ENCODE measurements at regions not wholly inside any gene's neighbourhood (a gene's known extent, or its start where the extent isn't known, plus 50 kb on each side); places are given as distances from the start of the nearest gene placed in this dataset.

DNA sequence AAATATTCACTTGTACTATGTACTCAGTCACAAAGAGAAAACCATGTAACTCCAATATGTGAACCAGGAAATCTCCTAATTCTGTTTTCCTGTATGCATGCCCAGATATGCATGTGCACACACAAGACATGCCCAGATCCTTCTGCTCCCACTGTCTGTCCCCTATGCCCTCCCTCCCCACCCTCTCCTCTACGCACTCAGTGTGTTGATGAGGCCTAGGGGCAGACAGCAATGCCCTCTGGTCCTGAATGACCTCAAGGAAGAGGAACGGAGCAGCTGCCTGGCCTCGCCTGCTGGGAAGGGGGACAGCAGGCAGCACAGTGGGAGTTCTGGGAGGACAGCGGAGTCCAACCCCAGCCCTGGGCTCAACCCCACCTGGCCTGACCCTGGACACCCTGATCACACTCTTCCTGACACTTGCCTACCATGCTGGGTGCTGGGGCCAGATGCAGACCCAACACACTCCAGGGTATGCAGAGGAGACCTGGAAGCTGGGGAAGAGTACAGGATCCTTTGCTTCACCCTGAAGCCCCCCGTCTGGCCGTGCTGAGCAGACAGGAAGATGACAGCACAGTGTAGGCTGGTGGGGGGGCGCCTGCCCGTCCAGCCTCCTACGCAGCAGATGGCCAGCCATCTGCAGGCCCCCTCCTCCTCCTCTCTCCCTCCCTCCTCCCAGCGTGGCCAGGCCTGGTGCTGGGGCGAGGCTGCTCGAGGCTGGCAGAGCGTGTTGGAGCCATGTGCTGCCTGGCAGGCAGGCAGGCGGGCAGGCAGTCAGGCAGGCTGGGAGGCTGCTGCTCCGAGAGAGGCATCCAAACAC, 106.6 kb upstream of the NCOR2 start:
- DNase-seq: no peak

DNA sequence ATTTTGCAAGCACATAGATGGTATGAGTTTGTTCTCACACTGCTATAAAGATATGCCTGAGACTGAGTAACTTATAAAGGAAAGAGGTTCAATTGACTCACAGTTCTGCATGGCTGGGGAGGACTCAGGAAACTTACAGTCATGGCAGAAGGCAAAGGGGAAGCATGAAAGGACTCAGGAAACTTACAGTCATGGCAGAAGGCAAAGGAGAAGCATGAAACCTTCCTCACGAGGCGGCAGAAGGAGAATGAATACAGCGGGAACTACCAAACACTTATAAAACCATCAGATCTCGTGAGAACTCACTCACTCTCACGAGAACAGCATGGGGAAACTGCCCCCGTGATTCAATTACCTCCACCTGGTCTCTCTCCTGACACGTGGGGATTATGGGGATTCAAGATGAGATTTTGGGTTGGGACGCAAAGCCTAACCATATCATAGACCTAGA, 101.9 kb upstream of the NCOR2 start:
- peak; percentile 67 for DNase-seq

DNA sequence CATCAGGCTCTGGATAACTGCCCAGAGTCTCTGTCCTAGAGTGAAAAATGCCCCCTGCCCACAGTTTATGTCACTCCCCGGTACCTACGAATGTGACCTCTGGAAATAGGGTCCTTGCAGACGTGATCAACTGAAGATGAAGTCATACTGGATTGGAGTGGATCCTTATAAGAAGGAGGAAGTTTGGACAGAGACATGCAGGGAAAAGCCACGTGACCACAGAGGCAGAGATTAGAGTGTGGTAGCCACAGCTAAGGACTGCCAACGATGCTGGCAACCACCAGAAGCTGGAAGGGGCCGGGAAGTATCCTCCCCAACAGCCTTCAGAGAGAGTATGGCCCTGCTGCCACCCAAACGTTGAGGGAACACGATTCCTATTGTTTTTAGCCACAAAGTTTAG, 101.2 kb upstream of the NCOR2 start:
- DNase-seq: no peak

GRCh38 chr12:124667506-124668326, 100.3 kb upstream of the NCOR2 start:
- DNase-seq: no peak

GRCh38 chr12:124666722-124667259, 99.4 kb upstream of the NCOR2 start:
- no peak for DNase-seq

- no peak for DNase-seq
These were observed 98.1 kb upstream of the NCOR2 start for GRCh38 chr12:124665511-124665910.

GRCh38 chr12:124664395-124665111, 97.1 kb upstream of the NCOR2 start:
- DNase-seq: no peak

DNA sequence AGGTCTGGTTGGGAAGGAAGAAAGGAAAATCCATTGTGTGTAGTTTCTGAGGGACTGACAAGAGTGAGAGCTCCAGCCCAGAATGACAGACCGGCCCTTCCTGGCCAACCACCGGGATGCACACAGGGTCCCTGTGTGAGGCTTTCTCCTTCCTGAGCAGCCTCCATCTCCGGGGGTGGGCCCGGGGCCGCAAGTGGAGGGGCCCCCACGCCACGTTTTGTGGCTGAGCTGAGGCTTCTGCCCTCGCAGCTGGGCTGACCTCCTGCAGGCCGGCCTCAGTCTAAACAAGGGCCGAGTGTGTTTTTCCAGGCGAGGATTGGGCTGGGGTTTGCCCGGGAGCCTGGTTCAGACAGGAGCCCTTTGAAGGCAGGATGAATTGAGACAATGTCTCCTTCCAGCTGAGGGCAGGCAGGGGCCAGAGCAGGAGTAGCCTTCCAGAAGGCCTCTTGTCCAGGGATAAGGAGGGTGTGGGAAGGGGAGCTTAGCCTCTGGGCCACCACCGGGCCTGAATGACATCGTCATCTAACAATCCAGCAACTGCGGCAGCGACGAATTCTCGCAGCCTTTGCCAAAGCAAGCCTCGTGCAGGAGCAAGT, 96.5 kb upstream of the NCOR2 start:
- DNase-seq: no peak

DNA sequence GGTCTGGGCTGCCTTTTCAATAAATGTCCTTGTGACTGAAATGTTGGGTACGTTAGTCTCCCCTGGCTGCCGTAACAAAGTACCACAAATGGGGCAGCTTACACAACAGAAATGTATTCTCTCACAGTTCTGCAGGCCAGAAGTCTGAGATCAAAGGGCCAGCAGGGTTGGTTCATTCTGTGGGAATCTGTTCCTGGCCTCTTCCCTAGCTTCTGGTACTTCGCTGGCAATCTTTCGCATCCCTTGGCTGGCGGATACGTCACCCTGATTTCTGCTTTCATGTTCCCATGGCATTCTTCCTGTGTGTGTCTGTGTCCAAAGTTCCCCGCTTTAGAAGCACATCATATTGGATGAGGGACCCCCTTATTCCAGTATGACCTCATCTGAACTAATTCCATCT, 95.8 kb upstream of the NCOR2 start:
- DNase-seq: no peak

- no peak for DNase-seq
These were observed 93.9 kb upstream of the NCOR2 start for GRCh38 chr12:124661341-124661740.

GRCh38 chr12:124660851-124661250, 93.4 kb upstream of the NCOR2 start:
- DNase-seq: no peak

DNA sequence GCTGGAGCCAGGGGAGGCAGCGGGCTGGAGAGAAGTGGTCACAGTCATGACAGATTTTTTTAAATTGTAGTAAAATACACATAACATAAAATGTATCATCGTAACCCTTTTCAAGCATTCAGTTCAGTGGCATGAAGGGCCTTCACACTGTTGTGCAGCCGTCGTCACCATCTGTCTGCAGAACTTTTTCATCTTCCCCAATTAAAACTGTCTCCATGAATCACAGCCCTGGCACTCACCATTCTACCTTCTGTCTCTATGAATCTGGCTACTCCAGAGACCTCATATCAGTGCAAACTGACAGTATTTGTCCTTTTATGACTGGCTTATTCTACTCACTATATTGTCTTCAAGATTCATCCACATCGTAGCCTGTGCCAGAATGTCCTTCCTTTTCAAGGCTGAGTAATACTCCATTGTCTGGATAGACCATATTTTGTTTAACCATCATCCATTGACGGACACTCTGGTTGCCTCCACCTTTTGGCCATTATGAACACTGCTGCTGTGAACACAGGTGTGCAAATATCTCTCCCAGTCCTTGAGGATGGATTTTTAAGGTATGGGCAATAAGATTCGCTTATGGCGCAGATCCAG, 91.5 kb upstream of the NCOR2 start:
- DNase-seq: no peak

GRCh38 chr12:124658302-124658701, 90.9 kb upstream of the NCOR2 start:
- DNase-seq: no peak

GRCh38 chr12:124656947-124657434, 89.6 kb upstream of the NCOR2 start:
- DNase-seq: no peak

- peak; percentile 48 for DNase-seq
These were observed 88.5 kb upstream of the NCOR2 start for GRCh38 chr12:124655698-124656516.

DNA sequence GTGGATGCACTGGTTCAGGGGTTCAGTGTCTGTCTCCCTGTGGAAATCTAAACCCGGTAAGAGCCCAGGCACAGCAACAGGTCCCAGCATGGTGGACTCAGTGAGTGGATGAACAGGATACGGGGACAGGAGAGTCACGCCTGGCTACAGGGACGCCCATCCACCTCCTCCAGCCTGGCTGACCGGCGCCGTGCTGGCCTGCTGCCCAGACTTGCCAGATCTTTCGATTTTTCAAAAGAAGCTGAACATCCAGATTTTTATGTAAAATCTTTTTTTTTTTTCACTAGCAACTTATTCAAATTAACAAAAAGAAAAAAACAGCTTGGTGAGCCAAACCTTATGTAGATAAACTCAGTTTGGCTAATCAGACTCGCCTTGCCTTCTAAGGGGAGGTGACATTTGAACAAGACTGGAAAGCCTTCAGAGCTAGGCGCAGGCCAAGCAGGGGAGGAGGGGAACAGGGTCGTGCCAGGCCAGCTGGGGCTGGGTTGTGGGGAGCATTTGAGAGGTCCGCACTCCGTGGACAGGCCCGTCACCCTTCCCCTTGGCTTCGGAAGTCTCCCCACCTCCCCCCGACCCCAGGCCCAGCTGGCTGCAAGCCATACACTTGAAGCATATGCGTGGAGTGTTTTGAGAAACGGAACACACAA, 87.8 kb upstream of the NCOR2 start:
- no peak for DNase-seq

DNA sequence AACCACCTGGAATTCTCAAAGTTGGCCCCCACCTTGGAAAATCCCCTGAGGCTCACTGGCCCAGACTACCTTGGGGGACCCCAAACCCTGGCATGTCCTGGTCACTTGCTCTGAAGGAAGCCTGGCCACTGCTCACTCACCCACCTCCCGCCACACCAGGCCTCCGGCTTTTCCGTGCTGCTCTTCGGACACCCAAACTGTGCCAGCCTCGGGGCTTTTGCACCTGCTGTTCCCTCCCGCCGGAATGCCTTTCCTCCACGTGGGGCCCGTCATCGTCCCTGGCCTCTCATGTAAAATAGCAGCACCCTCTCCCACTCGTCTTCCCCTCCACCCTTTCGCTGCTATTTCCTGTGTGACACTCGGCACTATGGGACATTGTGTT, 87.2 kb upstream of the NCOR2 start:
- no peak for DNase-seq

DNA sequence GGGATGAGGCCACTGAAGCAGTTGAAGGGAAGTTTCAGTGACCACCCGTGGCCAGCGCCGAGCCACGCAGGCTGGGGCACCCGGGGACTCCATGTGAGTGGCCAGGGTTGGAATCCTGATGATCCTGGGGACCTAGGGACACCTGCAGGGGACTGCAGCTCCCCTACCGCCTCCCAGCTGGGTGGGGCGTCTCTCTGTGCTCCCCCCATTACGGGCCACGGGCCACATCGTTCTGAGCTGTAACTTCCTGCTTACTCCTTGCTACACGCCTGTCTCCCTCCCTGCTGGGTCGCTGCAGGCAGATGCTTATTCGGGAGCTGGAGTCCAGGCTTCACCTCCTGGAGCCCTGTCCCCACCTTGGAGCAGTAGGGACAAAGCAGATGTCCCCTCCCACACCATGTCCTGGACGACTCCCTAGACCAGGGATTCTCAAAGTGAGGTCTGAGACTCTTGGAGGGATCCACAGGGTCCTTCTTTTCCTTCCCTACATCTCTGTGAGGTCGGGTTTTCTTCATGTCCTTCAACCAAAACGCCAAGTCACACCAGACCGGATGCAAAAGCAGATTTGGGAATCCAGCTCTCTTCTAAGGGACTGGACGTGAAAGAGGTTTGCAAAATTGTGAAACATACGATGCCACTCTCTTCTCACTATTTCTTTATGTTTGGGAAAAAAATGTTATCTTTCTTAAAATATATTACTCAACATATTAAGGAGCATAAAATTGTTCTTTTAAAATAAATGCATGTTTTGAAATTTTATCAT, 85.9 kb upstream of the NCOR2 start:
- DNase-seq: peak; percentile 20

DNA sequence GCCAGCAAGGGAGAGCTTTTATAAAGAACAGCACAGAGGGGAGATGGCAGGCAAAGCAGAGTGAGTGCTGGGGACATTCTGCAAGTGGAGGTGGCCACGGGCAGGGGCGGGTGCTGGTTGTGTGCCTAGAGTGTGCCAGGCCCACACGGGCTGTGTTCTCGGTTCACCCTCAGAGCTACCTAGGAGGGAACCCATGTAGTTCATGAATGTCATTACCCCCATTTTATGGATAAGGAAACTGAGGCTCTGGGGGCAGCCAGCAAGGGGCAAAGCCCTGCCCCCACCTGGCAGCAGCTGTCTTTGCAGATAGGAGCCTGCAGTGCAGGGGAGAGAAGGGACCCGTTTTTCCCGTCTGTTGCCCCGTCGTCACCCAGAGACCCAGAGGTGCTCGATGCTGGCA, 85.2 kb upstream of the NCOR2 start:
- DNase-seq: no peak
